ENCODE measurements at regions not wholly inside any gene's neighbourhood (a gene's known extent, or its start where the extent isn't known, plus 50 kb on each side); places are given as distances from the start of the nearest gene placed in this dataset.

DNA sequence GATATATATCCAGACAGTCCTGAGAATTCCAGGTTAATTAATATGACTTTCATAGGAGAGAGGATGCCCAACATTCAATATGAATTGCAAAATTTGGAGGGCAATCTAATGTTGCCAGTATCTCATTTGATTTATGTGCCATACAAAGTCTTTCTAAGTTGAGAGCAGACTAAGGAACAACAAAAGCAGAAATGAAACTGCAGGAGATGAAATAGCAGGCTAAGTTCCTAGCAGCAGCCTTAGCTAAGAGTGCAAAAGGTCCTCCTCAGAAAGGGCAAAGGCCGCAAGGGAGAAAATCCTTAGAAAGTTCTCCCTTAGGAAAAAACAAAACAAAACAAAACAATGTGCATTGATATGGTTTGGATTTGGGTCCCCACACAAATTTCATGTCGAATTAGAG, 602.9 kb upstream of the HTR2C start:
- TF ChIP-seq CTCF (IDR thresholded peaks at IDR 0.05; ENCODE audit: borderline replicate concordance, extremely low read depth, low read length, poor library complexity, severe bottlenecking), result no peak
- no peak for TF ChIP-seq EZH2 (IDR thresholded peaks at IDR 0.05; ENCODE audit: borderline replicate concordance, low read depth, low read length, severe bottlenecking)

Data from DND-41 (cell line).